Neural progenitor cell (in vitro differentiated cells): ENCODE measurements at regions not wholly inside any gene's neighbourhood (a gene's known extent, or its start where the extent isn't known, plus 50 kb on each side); places are given as distances from the start of the nearest gene placed in this dataset.

ENCODE experiments used
- EZH2phosphoT487 ChIP-seq: fragments of 200-600 bp; sonication (generic); IDR thresholded peaks from 2 replicates; pipeline ENCODE4 v1.6.1; 2017; ENCODE audit warnings: antibody characterized with exemption
- TF ChIP-seq, protein P1 (sequence below): fragments of 200-600 bp; sonication (generic); IDR thresholded peaks from 2 replicates; pipeline ENCODE4 v1.5.1; 2017; ENCODE audit warnings: antibody characterized with exemption, mild to moderate bottlenecking

DNA sequence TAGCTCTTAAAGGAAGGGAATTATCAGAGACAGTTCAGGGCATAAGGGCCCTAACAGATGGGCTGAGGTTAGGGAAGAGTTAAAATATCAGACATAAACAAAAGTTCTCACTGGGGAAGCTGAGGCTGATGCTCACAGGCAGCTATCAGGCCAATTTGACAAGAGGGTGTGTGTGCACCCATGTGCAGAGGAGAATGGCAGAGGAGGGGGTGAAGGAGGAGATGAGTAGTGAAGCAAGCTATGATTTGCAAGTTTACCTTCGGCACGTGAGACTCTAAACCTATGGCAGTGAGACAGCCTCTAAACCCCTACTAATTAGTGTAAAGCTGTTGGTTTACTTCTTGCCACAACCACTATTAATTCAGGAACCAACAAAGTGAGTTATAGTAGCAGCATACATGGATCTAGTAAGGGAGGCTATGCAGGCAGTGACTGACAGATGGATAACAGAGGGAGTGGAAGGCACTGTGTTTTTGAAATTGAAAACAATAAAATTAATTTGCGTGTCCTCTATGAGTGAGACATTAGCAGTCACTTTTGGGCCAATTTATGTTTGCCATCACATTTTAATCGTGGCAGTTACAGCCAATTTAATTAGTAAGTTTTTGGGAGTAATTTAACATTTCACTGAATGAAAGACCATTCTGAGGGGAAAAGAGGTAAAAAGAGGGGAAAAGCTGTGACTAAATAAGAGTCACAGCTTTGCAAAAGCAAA is 99.6 kb upstream of the HTR2A start:
- TF ChIP-seq, protein P1, sequence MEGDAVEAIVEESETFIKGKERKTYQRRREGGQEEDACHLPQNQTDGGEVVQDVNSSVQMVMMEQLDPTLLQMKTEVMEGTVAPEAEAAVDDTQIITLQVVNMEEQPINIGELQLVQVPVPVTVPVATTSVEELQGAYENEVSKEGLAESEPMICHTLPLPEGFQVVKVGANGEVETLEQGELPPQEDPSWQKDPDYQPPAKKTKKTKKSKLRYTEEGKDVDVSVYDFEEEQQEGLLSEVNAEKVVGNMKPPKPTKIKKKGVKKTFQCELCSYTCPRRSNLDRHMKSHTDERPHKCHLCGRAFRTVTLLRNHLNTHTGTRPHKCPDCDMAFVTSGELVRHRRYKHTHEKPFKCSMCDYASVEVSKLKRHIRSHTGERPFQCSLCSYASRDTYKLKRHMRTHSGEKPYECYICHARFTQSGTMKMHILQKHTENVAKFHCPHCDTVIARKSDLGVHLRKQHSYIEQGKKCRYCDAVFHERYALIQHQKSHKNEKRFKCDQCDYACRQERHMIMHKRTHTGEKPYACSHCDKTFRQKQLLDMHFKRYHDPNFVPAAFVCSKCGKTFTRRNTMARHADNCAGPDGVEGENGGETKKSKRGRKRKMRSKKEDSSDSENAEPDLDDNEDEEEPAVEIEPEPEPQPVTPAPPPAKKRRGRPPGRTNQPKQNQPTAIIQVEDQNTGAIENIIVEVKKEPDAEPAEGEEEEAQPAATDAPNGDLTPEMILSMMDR = no peak
- no peak for TF ChIP-seq EZH2phosphoT487
